GM19452 (cell line): ENCODE measurements at regions not wholly inside any gene's neighbourhood (a gene's known extent, or its start where the extent isn't known, plus 50 kb on each side); places are given as distances from the start of the nearest gene placed in this dataset.

Source experiments
- ATAC-seq: cut with Tn5 transposase; IDR thresholded peaks from one replicate; pipeline ENCODE4 v1.9.1; 2021; ENCODE audit not compliant: unreplicated experiment

DNA sequence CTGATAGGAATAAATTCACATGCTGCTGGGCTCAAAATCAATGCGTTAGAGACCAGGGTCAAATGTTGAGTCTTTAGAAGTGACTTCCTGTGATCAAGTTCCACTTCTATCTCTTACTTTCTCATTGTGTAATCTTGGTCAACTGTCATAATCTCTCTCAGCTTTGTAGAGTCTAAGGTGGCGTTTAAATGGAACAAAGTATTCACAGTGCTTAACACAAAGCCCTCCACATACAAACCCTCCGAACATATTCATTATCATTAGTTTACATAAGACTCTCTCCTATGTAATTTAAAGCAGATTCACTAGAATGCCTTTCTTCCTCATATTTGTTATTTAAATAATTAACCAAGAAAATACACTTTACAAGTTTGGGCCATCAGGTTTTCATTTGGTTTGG is 1044.1 kb downstream of the EFNB2 start:
- ATAC-seq, result no peak

DNA sequence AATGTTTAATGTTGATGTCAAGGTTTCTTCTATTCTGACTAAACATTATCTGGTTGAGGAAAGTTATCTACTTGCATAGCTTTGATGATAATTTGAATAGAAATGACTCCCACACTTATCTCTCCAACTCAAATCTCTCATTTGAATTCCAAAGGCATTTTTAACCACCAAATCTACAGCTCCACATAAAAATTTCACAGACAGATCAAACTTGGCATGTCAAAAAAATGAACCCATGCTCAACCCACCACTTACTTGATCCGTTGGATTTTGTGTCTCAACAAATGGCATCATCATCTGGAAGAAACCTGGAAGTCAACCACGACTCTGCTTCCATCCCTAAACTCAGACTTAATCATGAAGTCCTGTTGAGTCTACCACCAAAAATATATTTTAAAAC is 1050.4 kb downstream of the EFNB2 start:
- ATAC-seq, result no peak

DNA sequence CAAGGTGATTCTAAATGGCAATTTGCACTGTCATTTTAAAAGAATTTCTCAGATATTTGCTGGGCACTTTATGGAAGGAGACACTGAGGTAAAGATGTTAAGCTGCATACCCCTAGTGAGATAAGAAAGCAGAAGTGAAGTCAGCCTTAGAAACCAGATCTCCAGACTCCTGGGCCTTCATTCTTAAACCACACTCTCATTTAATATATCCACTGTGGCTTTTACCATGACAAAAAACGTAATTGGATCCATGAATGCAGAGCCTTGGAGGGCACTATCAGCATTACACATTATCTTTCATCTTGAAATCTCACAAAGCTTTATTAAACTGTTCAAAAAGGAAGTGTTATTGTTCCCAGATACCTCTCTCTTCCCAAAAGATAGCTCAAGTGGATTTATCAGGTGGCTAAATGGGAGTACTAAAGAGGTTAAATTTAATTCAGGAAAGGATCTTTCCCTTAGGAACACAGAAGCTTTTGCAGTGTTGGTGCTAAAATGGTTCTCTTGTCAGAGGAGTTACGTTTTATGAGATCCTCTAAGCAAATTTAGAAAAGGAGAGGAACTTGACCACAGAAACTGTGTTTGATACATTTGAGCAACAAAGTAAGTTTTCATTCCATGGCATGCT is 1060.4 kb downstream of the EFNB2 start:
- no peak for ATAC-seq

DNA sequence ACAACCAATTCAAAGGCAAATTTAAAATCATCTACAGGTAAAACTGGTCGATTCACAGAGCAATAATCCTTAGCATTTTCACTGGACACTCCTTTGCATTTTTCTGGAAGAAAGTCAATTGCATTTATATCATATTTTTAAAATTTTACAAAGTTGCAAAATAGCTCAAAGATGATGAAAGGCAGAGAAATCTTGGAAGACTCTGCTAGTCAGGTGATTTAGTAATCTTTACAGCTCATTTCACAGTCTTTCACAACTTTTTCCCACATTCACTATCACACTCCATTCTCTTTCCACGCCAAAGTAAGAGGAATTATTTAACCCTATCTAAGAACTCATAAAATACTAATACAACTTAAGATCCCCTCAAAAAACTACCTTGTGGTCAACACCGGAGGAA is 1063.8 kb downstream of the EFNB2 start:
- ATAC-seq, result no peak

DNA sequence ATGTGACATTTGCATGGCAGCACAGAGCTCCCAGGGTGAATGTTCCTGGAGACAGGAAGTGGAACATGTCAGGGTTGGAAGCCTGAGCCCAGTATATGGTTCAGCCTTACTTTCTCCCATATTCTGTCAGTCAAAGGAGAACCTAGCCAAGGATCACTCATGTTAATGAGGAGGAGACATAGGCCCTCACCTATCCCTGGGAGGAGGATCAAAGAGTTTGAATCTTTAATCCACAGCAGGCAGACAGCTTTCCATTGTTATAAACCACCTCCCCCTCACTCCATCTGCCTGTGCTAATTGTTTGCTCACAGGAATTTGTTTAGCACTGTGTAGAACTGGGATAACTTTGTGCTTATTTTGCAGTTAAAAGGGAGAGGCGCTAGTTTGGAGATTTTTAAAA is 1069.1 kb downstream of the EFNB2 start:
- no peak for ATAC-seq

DNA sequence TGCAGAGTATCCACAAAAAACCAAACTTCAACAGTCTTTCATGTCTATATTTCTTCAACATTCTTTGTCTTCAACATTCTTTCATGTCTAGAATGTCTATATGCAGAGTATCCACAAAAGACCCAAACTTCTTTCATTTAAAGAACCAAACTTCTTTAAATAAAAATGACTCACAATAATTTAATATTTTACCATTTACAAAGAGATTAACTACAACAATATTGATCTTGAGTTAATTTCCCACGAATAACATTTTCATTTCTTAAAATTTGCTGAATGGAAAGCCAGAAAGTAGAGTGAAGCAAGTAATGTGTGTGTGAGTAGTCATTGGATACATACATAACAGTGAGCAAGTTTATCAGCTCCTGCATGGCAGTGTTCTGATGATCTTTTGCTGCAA is 1069.7 kb downstream of the EFNB2 start, which contains the start of gene DAOA:
DAOA (plus strand) TSS at position 301 of the 400 bp plus-strand sequence.
- ATAC-seq, result no peak

DNA sequence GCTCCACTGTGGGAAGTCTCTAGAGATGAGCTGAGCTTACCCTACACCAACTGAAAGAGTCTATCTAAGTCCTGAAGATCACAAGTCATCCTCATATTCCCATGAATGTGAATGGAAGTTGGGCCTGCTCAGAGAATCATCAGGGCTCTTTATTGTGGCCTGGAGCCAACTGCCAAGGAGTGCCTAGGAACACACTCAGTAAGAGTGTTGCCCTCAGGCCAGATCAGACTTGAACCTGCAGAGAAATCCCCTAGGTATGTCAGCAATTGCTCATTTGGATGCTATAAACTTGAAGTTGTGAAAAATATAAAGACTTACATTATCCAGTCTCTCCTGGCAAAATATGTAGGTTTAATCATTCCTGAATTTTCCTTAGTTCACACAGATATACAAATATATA is 1070.2 kb downstream of the EFNB2 start:
- no peak for ATAC-seq

DNA sequence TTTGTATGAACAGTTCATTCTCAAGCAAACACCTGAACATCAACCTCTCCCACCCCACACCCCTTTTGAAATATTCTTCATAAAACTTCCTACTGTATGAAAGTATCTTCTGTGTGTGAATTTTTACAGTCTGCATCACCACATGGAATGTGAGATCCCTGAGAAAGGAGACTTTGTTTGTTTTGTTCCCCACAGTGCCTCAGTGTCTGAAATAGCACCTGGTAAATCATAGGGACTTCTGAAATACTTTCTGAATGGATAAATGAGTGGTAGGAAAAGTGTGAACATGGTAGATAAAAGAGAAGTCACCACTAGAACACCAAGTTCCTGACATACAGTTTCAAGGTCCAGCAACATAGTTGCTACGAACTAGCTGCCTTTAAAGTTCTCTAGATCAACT is 1071.2 kb downstream of the EFNB2 start:
- no peak for ATAC-seq

DNA sequence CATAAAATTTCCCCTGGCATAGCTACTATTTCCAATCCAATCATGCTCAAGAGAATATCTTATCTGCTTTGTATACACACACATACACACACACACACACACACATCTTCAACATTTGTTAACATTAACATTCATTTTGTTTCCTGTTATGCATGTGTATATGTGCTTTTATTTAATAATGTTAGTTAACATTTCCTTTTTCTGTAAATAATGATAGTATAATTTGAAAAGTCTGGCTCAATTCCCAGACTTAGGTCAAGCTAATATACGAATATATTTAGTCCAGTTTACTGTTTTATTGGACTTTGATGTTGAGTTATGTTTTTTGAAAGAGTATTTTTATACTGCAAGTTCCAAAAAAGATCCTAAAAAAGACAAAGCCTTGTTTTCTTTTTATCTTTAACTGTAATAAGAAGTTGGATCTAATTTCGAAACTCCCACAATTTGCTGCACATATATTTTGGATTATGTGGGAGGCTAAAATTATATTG is 1072.4 kb downstream of the EFNB2 start:
- ATAC-seq, result no peak

DNA sequence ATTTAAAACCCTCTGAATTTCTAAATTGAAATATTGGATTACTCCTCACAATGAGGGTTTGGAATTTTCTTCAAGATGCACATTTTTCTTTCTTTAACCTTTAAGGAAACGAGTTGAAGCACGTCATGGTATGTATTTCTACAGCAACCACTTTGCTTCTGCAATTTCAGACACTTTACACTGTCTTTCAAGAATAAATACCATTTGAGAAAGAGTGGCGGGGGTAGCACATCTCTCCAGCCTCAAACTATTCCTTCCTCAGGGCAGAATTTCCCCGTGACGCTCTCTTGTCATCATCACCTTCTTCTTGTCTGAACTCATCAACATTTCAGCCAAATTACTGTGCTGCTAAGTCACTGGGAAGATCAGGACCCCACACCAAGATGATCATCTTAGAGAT is 1073.4 kb downstream of the EFNB2 start:
- ATAC-seq, result no peak

DNA sequence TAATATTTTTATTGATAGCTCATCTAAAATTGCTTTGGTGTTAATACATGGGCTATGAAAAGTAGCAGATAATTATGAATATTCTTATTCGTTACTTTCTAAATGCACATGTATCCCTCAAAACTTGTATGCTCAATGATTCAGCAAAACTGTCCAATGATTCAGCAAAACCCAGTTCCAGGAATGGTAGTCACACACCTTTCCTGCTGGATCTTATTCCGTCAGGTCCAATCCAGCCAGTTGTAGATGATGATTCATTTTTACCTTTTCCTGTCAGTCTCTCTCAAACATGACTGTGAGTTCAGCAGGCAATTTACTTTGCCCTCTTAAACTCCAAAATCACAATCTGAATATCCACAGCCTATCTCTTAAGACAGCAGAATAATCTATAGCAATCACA is 1082.6 kb downstream of the EFNB2 start:
- no peak for ATAC-seq

DNA sequence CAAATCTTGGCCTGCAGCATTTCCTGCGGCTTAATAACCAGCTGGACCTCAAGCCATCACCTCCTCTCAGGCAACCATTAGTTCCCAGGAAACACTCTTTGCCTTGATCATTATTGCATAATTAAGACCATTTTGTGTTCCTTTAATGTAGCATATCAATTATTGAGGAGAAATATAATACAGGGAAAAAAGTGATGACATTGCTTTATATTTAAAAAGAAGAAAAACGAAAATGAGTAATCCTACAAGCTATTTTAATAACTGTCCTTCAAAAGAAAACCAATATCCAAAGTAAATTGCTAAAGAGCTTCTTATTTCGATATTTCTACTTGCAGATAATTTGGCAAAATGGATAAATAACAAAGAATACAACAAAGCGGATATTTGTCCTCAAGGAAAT is 1084.7 kb downstream of the EFNB2 start:
- no peak for ATAC-seq

DNA sequence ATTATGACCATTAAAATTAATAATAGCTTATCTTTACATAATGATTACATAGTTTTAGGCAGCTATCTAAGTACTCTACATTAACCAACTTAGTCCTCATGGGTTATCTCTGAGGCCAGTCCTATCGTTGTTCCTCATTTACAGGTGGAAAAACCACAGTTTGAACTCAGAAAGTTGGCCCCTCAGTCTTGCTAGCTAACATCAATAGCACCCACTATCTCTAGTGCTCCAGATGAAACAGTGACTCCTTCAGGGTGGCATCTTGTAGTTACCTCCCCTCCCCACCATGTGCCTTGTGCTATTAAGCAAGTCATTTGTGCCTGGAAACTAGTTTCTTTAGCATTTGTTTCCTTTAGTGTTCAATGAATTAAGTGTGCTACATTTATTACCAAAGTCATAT is 1086.7 kb downstream of the EFNB2 start:
- no peak for ATAC-seq

DNA sequence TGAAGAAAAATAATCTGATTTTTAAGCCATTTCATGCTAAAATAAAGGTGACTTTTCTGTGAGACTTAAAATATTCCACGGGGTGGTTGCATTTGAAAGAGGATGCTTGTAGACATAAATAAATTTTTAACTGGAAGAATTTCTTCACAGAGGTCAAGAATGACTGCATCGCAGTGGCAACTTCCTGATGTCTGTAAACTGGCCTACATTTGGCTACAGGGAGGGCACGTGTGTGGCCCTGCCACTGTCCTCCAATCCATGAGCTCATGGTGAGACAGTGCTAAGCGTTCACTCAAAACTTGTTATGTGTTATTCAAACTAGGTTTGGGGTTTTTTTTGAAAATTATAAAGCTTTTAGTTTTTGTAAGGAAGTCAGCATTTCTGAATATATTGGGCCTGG is 1089.3 kb downstream of the EFNB2 start:
- no peak for ATAC-seq

DNA sequence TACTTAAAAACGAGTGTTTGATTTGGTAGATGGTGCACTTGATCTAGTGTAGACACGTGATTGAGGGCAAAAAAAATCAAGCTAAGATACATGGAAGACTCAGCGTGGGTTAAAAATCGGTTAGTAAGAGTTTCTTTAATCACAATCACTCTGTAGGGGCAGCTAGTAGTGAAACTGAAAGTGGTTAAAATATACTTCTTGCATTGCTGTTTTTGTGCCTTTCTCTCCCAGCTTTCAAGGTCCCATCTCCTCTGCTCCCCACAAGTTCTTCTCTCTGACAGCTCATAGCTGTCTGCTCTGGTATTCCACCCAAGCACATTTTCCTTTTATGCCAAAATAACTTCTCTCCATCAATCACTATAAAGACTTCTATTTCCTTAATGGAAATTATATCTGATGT is 1089.7 kb downstream of the EFNB2 start:
- no peak for ATAC-seq

DNA sequence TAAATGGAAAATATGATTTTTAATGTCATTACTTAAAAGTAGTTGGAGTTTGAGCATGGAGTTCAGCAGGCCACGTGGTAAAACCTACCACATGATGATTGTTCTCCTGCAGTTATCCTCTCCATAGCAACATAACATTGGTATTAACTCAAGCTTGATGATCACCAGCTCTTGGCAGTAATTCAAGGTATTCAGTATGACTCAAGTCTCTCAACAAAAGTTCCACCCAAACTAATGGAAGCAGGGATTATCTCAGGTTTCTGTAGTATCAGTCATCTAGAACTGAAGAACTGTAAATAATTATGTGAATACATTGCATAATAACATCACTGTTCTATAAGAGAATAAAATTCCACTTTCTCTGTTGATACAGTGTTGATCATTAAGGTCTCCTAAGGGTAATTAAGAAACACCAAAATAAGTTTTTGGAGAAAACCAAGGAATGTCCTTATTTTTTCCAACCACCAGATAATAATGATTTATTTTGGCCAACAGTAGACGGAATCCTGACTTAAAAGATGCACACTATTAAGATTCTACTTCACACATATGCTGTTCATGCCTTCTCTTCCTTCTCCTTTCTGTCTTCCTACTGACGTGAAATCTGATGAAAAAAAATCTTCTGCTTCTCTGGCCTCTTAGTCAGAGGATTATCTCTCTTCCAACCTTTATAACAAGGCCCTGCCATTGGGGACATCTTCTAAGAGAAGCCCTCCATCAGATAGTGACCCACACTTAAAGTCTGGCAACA is 1092.3 kb downstream of the EFNB2 start:
- ATAC-seq, result no peak

DNA sequence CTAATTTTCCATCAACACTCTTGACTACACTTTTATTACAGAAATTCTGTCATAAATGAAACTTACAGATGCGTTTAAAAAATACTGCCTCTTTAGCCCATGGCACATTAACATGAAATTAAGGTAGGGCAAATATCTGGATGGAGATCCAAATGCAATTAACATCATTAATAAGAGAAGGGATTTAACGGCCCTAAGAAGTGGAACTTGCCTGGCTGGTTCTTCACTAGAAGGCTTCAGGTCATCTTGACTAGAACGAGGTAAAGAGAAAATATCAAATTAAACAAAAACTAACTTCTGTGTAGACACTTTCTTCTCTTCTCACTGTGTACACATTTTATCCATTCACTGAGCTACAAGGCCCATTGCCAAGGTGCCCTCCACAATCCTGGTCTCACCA is 1093.4 kb downstream of the EFNB2 start:
- ATAC-seq, result no peak

DNA sequence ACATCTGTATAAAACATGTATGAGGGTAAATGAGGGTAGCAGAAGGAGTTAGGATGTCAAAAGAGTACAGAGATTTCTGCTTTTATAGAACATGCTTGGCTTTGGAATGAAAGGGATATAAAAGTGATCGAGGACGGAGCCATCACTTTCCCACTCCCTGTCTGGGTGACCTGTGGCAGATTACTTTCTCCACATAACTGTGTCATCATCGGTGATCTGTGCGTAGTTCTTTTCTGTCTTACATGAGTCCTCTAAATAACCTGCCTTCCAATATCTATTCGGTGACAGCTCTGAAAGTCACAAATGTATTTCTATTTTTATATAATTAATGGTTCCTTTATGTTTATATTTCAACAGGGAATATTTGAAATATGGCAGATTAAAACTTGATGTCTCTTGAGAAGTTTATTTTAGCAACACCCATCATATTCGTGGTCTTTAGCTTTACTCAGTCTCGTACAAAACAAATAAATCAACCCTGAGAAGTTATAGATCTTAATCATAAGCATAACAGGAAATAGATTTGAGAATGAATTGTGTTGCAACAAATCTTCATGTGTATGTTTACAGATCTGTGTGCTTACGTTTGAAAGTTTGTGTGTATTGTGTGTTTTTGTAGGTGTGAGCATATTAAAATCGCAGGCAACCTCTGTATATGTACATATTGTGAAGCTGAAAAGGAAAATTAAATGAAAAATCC is 1094.3 kb downstream of the EFNB2 start:
- no peak for ATAC-seq

DNA sequence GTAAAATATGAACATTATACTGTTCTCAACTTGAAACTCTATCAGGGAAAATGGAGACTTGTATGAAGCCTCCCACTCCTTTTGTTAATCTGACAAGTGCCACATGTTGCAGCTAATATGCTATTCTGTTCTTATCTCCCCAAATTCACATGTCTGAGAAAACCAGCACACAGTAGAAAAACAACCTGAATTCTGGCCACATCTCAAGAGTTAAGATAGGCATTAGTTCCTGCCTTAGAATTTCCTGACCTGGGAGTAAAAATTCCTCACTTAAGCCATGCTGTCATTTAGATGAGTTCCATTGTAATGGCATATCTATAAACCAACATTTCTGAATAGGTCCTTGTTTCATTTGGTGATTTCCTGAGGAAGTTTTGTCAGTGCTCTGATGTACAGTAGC is 1098.5 kb downstream of the EFNB2 start:
- ATAC-seq, result no peak

DNA sequence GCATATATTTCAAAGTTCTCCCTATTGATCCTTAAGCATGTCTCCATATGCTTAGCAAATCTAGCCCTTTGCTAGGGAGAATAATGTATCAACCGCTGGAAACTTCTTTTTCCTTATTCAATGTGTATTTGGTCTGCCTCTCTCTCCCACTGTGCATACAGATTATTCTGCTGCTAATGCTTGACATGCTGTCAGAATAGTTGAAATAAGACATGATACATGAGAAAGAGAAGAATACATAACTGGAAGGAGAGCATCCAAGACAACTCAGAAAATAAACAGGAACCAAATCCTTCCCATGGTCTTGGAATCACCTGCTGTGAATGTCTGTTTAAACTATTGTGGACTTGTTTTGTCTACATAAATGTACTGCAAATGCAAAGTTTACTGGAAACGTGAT is 1103.0 kb downstream of the EFNB2 start:
- no peak for ATAC-seq

DNA sequence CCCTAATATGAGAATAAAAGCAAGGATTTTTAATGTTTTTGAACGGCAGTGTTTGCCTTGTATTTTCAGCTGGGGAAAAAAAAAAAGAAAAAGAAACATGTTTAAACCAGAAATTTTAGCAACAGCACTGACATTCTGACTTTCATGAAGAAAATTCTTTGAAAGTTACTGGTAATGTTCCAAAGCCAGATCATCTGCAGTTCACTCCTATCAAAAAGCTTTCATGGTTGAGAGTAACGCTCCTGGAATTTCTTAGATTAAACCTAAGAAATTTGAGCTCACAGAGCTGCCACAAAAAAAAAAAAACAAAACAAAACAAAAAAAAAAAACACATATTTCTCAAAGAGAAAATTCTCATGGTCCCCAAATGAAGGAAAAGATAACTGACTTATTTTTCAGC is 1106.7 kb downstream of the EFNB2 start:
- no peak for ATAC-seq

DNA sequence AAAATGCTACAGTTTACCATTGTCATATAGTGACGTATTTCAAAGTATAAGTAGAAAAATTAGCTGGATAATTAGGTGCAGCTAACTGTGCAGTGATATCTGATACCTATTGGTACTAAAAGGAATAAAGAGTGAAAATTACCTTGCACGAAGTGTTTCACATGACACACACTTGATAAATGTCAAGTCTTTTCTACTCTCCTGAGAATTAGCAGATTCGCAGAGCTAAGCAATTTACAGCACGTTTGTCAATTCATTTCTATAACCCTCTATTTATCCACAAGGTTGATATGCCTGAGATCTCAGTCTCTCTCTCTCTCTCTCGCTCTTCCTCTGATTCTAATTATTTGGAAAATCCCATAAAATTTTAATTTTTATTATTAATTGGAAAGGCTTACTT is 1109.0 kb downstream of the EFNB2 start:
- ATAC-seq, result no peak
